ENCODE measurements at regions not wholly inside any gene's neighbourhood (a gene's known extent, or its start where the extent isn't known, plus 50 kb on each side); places are given as distances from the start of the nearest gene placed in this dataset.

GRCh38 chr7:138214926-138215325, 138.7 kb downstream of the AKR1D1 start:
- TF ChIP-seq, protein P1, sequence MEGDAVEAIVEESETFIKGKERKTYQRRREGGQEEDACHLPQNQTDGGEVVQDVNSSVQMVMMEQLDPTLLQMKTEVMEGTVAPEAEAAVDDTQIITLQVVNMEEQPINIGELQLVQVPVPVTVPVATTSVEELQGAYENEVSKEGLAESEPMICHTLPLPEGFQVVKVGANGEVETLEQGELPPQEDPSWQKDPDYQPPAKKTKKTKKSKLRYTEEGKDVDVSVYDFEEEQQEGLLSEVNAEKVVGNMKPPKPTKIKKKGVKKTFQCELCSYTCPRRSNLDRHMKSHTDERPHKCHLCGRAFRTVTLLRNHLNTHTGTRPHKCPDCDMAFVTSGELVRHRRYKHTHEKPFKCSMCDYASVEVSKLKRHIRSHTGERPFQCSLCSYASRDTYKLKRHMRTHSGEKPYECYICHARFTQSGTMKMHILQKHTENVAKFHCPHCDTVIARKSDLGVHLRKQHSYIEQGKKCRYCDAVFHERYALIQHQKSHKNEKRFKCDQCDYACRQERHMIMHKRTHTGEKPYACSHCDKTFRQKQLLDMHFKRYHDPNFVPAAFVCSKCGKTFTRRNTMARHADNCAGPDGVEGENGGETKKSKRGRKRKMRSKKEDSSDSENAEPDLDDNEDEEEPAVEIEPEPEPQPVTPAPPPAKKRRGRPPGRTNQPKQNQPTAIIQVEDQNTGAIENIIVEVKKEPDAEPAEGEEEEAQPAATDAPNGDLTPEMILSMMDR (conservative IDR thresholded peaks at IDR 0.05; ENCODE audit: low read length): no peak
- TF ChIP-seq EZH2phosphoT487 (IDR thresholded peaks at IDR 0.05; ENCODE audit: borderline replicate concordance): no peak
